ENCODE measurements at regions not wholly inside any gene's neighbourhood (a gene's known extent, or its start where the extent isn't known, plus 50 kb on each side); places are given as distances from the start of the nearest gene placed in this dataset.

- in situ Hi-C loops (cut with MboI): no loop called here
- ChIA-PET CTCF (interaction anchor here (1.1 kb wide), 1 partner anchor 11 kb away, joined by 4 read pairs; no protein-coding TSS in a partner anchor), SMC1A (ENCODE audit: uncharacterized antibody, unreplicated experiment) (interaction anchor here (1.4 kb wide), 1 partner anchor 190 kb away, joined by 4 read pairs; no protein-coding TSS in a partner anchor), RAD21 (ENCODE audit: unreplicated experiment) (interaction anchor here (0.8 kb wide), 1 partner anchor 10 kb away, joined by 3 read pairs; no protein-coding TSS in a partner anchor), POLR2A (no interaction called here)
- intact Hi-C loops (cut with micrococcal nuclease; ENCODE audit: unreplicated experiment): no loop called here
- Histone ChIP-seq H3K9me3 (replicated peaks; ENCODE audit: control insufficient read depth, insufficient read depth, low read length) (no peaks in the 10 kb centered on the region; the same call in 2 of the 3 replicates), H3K27me3 (replicated peaks in 1 of 2; ENCODE audit: control insufficient read depth in 2 of 2, insufficient read depth in 2 of 2, low read length in 1 of 2) (no peaks in the 10 kb centered on the region; a peak in 1 of 4 replicates), H3K79me2 (ENCODE audit: control insufficient read depth, insufficient read depth, low read length) (no peaks in the 10 kb centered on the region), H2AFZ (ENCODE audit: control insufficient read depth, low read depth, low read length) (no peak overlapping the region), H3K36me3 (ENCODE audit: control insufficient read depth in 2 of 2, insufficient read depth in 2 of 2, low read length in 1 of 2) (no peaks in the 10 kb centered on the region), H3K4me1 (ENCODE audit: control insufficient read depth, insufficient read depth, low read length) (no peaks in the 10 kb centered on the region), H3K27ac (ENCODE audit: control insufficient read depth, insufficient read depth) (no peak overlapping the region), H4K20me1 (ENCODE audit: control insufficient read depth, insufficient read depth) (no peaks in the 10 kb centered on the region), H3K9ac (ENCODE audit: control insufficient read depth, insufficient read depth, low read length) (no peak overlapping the region), H3K4me2 (ENCODE audit: control insufficient read depth, insufficient read depth) (no peak overlapping the region), H3K4me3 (no peak overlapping the region)
- ATAC-seq (no peak), FAIRE-seq (no peak), DNase-seq (ENCODE audit: low read depth, low spot score) (no peak)
- WGBS (ENCODE audit: insufficient coverage, insufficient replicate concordance, low lambda C conversion rate, missing lambda C conversion rate): 58% methylated on average over 6 of the region's 6 CpGs
- BruUV-seq (replicated peaks): no TSS peak
- TF ChIP-seq CBX5 (IDR thresholded peaks at IDR 0.05; ENCODE audit: low read depth) (no peak), ZNF217 (IDR thresholded peaks at IDR 0.05) (no peak), TCF7 (IDR thresholded peaks at IDR 0.05; ENCODE audit: borderline replicate concordance) (no peak), E4F1 (IDR thresholded peaks at IDR 0.05; ENCODE audit: borderline replicate concordance, partially characterized antibody) (no peak), PAX8 (IDR thresholded peaks at IDR 0.05) (no peak), RB1 (IDR thresholded peaks at IDR 0.05; ENCODE audit: borderline replicate concordance) (no peak), ZNF687 (IDR thresholded peaks at IDR 0.05) (no peak), KAT2A (conservative IDR thresholded peaks at IDR 0.05; ENCODE audit: control insufficient read depth, low read depth, low read length) (no peak), USF2 (IDR thresholded peaks at IDR 0.05; ENCODE audit: borderline replicate concordance, low read depth, low read length) (no peak), IRF5 (IDR thresholded peaks at IDR 0.05; ENCODE audit: borderline replicate concordance) (no peak), JUND (IDR thresholded peaks at IDR 0.05; ENCODE audit: low read depth, low read length) (no peak), DPF2 (IDR thresholded peaks at IDR 0.05) (no peak)
These were observed 684.9 kb upstream of the MAP3K7 start for GRCh38 chr6:91271807-91272206.

Measured in GM12878 (cell line).